ENCODE measurements at regions not wholly inside any gene's neighbourhood (a gene's known extent, or its start where the extent isn't known, plus 50 kb on each side); places are given as distances from the start of the nearest gene placed in this dataset.

DNA sequence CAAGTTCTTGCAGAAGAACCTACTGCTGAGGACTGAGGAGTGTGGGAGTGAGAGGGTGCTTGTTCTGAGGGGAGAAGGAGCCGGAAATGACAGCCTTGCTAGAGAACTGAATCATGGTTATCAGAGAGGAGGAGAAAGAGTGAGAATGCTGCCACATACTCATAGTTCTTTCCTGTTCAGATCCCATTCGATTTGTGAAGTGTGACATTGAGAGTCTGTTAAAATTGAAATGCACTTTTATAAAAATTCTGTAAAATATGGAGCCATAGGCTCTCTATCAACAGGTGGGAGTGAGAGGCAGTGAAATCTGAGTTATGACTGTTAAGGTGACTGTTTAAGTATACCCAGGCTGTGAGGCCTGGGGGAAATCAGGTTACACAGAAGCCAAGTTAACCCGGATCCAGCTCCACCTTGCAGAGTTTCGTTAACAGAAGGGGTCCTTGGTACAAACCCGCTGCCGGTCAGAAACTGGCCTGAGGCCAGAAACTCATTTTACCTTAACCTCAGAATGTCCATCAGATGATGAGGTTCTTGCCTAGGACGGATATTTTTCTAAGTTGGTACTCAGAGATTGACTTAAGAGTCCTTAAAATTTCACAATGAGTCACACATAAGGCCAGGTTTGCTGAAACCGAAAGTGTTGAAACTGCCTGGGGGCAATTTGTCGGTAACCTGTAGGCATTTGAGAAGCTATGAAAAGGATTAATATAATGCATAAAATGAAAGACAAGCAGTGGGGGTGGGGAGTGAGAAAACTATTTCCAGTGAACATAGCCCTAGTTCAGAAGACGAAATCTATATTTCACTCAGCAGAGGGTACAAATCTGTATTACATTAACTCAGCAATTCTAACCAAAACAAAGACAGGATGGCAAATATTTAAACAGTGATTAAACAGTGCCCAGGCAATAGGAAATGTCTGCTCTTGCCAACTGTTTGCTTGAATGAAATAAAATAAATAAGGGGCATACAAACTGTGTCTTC lies 350.5 kb downstream of the KCNRG start:
- TF ChIP-seq, protein P1, sequence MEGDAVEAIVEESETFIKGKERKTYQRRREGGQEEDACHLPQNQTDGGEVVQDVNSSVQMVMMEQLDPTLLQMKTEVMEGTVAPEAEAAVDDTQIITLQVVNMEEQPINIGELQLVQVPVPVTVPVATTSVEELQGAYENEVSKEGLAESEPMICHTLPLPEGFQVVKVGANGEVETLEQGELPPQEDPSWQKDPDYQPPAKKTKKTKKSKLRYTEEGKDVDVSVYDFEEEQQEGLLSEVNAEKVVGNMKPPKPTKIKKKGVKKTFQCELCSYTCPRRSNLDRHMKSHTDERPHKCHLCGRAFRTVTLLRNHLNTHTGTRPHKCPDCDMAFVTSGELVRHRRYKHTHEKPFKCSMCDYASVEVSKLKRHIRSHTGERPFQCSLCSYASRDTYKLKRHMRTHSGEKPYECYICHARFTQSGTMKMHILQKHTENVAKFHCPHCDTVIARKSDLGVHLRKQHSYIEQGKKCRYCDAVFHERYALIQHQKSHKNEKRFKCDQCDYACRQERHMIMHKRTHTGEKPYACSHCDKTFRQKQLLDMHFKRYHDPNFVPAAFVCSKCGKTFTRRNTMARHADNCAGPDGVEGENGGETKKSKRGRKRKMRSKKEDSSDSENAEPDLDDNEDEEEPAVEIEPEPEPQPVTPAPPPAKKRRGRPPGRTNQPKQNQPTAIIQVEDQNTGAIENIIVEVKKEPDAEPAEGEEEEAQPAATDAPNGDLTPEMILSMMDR (IDR thresholded peaks at IDR 0.05), result no peak
- TF ChIP-seq POLR2AphosphoS5 (IDR thresholded peaks at IDR 0.05) (no peak), POLR2A (IDR thresholded peaks at IDR 0.05) (no peak), EP300 (IDR thresholded peaks at IDR 0.05; ENCODE audit: low read depth) (no peak)

Measured in transverse colon (tissue), 4 donors.